ENCODE measurements at regions not wholly inside any gene's neighbourhood (a gene's known extent, or its start where the extent isn't known, plus 50 kb on each side); places are given as distances from the start of the nearest gene placed in this dataset.
A peak's percentile ranks its signal among the peaks of the same experiment; 100 is the strongest.

DNA sequence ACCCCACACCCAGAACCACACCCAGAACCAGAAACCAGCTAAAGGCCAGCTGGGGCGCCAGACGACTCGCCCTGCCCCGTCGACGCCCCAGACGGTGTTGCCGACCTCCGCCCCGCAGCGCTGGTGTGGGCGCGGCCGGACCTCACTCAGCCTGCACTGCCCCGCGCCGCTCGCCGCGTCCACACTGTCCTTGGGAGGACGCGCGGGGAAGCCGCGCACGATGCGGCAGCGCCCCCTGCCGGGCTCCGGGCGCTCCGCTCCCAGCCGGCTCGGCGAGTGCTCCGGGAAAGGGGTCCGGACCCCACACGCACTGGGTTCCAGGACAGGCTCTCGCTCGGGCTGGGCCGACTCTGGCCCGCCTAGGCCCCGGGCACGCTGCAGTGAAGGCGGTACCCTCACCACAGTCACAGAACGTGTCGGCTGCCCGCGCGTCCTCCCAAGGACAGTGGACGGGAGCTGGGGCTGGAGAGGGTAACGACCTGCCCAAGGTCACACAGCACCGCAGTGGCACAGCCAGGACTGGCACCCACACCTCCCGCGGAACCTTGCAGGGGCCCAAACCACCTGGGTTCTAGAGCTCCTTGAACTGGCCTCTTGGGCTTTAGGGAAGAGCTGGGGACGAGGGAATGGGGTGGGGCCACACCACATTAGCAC lies 90.2 kb downstream of the DMRTA2 start (continued):
- no peak for TF ChIP-seq ZNF394 (tag by site-specific recombination; IDR thresholded peaks at IDR 0.05; ENCODE audit: borderline replicate concordance)
- 0 out of 2 replicates have a peak, but pooled peaks have one; percentile 29 for TF ChIP-seq ZBTB7A (tag by site-specific recombination; IDR thresholded peaks at IDR 0.05; ENCODE audit: low read depth)
- TF ChIP-seq EGR2 (tag by site-specific recombination; IDR thresholded peaks at IDR 0.05; ENCODE audit: low read depth) = no peak
- TF ChIP-seq, protein P1, sequence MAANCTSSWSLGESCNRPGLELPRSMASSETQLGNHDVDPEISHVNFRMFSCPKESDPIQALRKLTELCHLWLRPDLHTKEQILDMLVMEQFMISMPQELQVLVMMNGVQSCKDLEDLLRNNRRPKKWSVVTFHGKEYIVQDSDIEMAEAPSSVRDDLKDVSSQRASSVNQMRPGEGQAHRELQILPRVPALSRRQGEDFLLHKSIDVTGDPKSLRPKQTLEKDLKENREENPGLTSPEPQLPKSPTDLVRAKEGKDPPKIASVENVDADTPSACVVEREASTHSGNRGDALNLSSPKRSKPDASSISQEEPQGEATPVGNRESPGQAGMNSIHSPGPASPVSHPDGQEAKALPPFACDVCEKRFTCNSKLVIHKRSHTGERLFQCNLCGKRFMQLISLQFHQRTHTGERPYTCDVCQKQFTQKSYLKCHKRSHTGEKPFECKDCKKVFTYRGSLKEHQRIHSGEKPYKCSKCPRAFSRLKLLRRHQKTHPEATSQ (tag by site-specific recombination; IDR thresholded peaks at IDR 0.05) = 0 out of 2 replicates have a peak, but pooled peaks have one; percentile 34
- TF ChIP-seq ZNF423 (tag by site-specific recombination; IDR thresholded peaks at IDR 0.05) = peak; percentile 47; the same call in 1 of the 2 replicates
- TF ChIP-seq, protein P2, sequence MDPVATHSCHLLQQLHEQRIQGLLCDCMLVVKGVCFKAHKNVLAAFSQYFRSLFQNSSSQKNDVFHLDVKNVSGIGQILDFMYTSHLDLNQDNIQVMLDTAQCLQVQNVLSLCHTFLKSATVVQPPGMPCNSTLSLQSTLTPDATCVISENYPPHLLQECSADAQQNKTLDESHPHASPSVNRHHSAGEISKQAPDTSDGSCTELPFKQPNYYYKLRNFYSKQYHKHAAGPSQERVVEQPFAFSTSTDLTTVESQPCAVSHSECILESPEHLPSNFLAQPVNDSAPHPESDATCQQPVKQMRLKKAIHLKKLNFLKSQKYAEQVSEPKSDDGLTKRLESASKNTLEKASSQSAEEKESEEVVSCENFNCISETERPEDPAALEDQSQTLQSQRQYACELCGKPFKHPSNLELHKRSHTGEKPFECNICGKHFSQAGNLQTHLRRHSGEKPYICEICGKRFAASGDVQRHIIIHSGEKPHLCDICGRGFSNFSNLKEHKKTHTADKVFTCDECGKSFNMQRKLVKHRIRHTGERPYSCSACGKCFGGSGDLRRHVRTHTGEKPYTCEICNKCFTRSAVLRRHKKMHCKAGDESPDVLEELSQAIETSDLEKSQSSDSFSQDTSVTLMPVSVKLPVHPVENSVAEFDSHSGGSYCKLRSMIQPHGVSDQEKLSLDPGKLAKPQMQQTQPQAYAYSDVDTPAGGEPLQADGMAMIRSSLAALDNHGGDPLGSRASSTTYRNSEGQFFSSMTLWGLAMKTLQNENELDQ (tag by site-specific recombination; IDR thresholded peaks at IDR 0.05; ENCODE audit: low read depth) = no peak
- TF ChIP-seq, protein P3, sequence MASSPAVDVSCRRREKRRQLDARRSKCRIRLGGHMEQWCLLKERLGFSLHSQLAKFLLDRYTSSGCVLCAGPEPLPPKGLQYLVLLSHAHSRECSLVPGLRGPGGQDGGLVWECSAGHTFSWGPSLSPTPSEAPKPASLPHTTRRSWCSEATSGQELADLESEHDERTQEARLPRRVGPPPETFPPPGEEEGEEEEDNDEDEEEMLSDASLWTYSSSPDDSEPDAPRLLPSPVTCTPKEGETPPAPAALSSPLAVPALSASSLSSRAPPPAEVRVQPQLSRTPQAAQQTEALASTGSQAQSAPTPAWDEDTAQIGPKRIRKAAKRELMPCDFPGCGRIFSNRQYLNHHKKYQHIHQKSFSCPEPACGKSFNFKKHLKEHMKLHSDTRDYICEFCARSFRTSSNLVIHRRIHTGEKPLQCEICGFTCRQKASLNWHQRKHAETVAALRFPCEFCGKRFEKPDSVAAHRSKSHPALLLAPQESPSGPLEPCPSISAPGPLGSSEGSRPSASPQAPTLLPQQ (tag by site-specific recombination; IDR thresholded peaks at IDR 0.05) = peak; percentile 38; the same call in 1 of the 2 replicates
- TF ChIP-seq GLIS2 (tag by site-specific recombination; IDR thresholded peaks at IDR 0.05) = peak; percentile 81
- peak; percentile 68; the same call in 1 of the 2 replicates for TF ChIP-seq ZNF768 (tag by site-specific recombination; IDR thresholded peaks at IDR 0.05)
- peak; percentile 42; the same call in 1 of the 2 replicates for TF ChIP-seq ZBTB48 (tag by site-specific recombination; IDR thresholded peaks at IDR 0.05)
- TF ChIP-seq, protein P4, sequence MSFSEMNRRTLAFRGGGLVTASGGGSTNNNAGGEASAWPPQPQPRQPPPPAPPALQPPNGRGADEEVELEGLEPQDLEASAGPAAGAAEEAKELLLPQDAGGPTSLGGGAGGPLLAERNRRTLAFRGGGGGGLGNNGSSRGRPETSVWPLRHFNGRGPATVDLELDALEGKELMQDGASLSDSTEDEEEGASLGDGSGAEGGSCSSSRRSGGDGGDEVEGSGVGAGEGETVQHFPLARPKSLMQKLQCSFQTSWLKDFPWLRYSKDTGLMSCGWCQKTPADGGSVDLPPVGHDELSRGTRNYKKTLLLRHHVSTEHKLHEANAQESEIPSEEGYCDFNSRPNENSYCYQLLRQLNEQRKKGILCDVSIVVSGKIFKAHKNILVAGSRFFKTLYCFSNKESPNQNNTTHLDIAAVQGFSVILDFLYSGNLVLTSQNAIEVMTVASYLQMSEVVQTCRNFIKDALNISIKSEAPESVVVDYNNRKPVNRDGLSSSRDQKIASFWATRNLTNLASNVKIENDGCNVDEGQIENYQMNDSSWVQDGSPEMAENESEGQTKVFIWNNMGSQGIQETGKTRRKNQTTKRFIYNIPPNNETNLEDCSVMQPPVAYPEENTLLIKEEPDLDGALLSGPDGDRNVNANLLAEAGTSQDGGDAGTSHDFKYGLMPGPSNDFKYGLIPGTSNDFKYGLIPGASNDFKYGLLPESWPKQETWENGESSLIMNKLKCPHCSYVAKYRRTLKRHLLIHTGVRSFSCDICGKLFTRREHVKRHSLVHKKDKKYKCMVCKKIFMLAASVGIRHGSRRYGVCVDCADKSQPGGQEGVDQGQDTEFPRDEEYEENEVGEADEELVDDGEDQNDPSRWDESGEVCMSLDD (tag by site-specific recombination; IDR thresholded peaks at IDR 0.05) = peak; percentile 84
- TF ChIP-seq HOXA7 (CRISPR knock-in tag; IDR thresholded peaks at IDR 0.05; ENCODE audit: borderline replicate concordance) = no peak
- 0 out of 2 replicates have a peak, but pooled peaks have one; percentile 17 for TF ChIP-seq ZFP37 (tag by site-specific recombination; IDR thresholded peaks at IDR 0.05)
- TF ChIP-seq ZNF600 (tag by site-specific recombination; IDR thresholded peaks at IDR 0.05) = peak; percentile 72; the same call in 1 of the 2 replicates
- TF ChIP-seq ZNF157 (tag by site-specific recombination; IDR thresholded peaks at IDR 0.05) = no peak
- TF ChIP-seq ZNF121 (tag by site-specific recombination; IDR thresholded peaks at IDR 0.05) = peak; percentile 43; the same call in 1 of the 2 replicates
- TF ChIP-seq, protein P5, sequence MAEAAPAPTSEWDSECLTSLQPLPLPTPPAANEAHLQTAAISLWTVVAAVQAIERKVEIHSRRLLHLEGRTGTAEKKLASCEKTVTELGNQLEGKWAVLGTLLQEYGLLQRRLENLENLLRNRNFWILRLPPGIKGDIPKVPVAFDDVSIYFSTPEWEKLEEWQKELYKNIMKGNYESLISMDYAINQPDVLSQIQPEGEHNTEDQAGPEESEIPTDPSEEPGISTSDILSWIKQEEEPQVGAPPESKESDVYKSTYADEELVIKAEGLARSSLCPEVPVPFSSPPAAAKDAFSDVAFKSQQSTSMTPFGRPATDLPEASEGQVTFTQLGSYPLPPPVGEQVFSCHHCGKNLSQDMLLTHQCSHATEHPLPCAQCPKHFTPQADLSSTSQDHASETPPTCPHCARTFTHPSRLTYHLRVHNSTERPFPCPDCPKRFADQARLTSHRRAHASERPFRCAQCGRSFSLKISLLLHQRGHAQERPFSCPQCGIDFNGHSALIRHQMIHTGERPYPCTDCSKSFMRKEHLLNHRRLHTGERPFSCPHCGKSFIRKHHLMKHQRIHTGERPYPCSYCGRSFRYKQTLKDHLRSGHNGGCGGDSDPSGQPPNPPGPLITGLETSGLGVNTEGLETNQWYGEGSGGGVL (tag by site-specific recombination; IDR thresholded peaks at IDR 0.05) = peak; percentile 60
- TF ChIP-seq ZFP69B (tag by site-specific recombination; IDR thresholded peaks at IDR 0.05) = 0 out of 2 replicates have a peak, but pooled peaks have one; percentile 10
- TF ChIP-seq ZFHX2 (tag by site-specific recombination; conservative IDR thresholded peaks at IDR 0.05) = peak; percentile 30; the same call in 1 of the 2 replicates
- no peak for TF ChIP-seq ZNF223 (tag by site-specific recombination; IDR thresholded peaks at IDR 0.05)
- TF ChIP-seq, protein P6, sequence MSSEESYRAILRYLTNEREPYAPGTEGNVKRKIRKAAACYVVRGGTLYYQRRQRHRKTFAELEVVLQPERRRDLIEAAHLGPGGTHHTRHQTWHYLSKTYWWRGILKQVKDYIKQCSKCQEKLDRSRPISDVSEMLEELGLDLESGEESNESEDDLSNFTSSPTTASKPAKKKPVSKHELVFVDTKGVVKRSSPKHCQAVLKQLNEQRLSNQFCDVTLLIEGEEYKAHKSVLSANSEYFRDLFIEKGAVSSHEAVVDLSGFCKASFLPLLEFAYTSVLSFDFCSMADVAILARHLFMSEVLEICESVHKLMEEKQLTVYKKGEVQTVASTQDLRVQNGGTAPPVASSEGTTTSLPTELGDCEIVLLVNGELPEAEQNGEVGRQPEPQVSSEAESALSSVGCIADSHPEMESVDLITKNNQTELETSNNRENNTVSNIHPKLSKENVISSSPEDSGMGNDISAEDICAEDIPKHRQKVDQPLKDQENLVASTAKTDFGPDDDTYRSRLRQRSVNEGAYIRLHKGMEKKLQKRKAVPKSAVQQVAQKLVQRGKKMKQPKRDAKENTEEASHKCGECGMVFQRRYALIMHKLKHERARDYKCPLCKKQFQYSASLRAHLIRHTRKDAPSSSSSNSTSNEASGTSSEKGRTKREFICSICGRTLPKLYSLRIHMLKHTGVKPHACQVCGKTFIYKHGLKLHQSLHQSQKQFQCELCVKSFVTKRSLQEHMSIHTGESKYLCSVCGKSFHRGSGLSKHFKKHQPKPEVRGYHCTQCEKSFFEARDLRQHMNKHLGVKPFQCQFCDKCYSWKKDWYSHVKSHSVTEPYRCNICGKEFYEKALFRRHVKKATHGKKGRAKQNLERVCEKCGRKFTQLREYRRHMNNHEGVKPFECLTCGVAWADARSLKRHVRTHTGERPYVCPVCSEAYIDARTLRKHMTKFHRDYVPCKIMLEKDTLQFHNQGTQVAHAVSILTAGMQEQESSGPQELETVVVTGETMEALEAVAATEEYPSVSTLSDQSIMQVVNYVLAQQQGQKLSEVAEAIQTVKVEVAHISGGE (tag by site-specific recombination; conservative IDR thresholded peaks at IDR 0.05; ENCODE audit: low read depth) = peak; percentile 95
